Gastrocnemius medialis (tissue), 4 donors: ENCODE measurements at regions not wholly inside any gene's neighbourhood (a gene's known extent, or its start where the extent isn't known, plus 50 kb on each side); places are given as distances from the start of the nearest gene placed in this dataset.
"Not testable (repeated sequence)": the region's sequence is repeated elsewhere in the genome, so short reads cannot be mapped to it uniquely, and the experiment has no call there.

Experiments
- POLR2A ChIP-seq, 2 donors: fragments of 450-650 bp; IDR thresholded peaks; one replicate each; pipeline ENCODE4 v1.6.1; 2017; ENCODE audit warnings: antibody characterized with exemption in 2 of 2, mild to moderate bottlenecking in 2 of 2, moderate library complexity in 2 of 2
- TF ChIP-seq, protein P1 (sequence below), 5 experiments: fragments of 450-650 bp in 3 of 5; fragments of 200-600 bp in 2 of 5; sonication (generic) in 2 of 5; IDR thresholded peaks in 4 of 5; conservative IDR thresholded peaks in 1 of 5; 1 replicate in 4 of 5; 2 replicates in 1 of 5; pipeline ENCODE4 v1.5.1; 2016 to 2019; ENCODE audit warnings: antibody characterized with exemption in 5 of 5, mild to moderate bottlenecking in 3 of 5, moderate library complexity in 3 of 5

DNA sequence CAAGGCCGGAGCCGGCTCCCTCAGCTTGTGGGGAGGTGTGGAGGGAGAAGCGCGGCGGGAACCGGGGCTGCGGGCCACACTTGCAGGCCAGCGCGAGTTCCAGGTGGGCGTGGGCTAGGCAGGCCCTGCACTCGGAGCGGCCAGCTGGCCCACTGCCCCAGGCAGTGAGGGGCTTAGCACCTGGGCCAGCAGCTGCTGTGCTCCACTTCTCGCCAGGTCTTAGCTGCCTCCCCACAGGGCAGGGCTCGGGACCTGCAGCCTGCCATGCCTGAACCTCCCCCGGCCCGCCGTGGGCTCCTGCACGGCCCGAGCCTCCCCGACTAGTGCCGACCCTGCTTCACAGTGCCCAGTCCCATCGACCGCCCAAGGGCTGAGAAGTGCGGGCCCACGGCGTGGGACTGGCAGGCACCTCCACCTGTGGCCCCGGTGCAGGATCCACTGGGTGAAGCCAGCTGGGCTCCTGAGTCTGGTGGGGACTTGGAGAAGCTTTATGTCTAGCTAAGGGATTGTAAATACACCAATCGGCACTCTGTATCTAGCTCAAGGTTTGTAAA lies 131.8 kb downstream of the KDR start:
- TF ChIP-seq, protein P1, sequence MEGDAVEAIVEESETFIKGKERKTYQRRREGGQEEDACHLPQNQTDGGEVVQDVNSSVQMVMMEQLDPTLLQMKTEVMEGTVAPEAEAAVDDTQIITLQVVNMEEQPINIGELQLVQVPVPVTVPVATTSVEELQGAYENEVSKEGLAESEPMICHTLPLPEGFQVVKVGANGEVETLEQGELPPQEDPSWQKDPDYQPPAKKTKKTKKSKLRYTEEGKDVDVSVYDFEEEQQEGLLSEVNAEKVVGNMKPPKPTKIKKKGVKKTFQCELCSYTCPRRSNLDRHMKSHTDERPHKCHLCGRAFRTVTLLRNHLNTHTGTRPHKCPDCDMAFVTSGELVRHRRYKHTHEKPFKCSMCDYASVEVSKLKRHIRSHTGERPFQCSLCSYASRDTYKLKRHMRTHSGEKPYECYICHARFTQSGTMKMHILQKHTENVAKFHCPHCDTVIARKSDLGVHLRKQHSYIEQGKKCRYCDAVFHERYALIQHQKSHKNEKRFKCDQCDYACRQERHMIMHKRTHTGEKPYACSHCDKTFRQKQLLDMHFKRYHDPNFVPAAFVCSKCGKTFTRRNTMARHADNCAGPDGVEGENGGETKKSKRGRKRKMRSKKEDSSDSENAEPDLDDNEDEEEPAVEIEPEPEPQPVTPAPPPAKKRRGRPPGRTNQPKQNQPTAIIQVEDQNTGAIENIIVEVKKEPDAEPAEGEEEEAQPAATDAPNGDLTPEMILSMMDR (IDR thresholded peaks at IDR 0.05 in 4 of 5, conservative IDR thresholded peaks at IDR 0.05 in 1 of 5) = not testable (repeated sequence)
- TF ChIP-seq POLR2A (IDR thresholded peaks at IDR 0.05) = not testable (repeated sequence)
